ENCODE measurements at regions not wholly inside any gene's neighbourhood (a gene's known extent, or its start where the extent isn't known, plus 50 kb on each side); places are given as distances from the start of the nearest gene placed in this dataset.

GRCh38 chr12:81811778-81812125 is 52.6 kb upstream of the PPFIA2 start:
- no peak for TF ChIP-seq CTCF (IDR thresholded peaks at IDR 0.05)
- TF ChIP-seq EZH2 (IDR thresholded peaks at IDR 0.05; ENCODE audit: borderline replicate concordance, insufficient read depth, low read depth, low read length, poor library complexity, severe bottlenecking), result no peak
